SJSA1 (cell line): ENCODE measurements at regions not wholly inside any gene's neighbourhood (a gene's known extent, or its start where the extent isn't known, plus 50 kb on each side); places are given as distances from the start of the nearest gene placed in this dataset.
"Not testable (repeated sequence)": the region's sequence is repeated elsewhere in the genome, so short reads cannot be mapped to it uniquely, and the experiment has no call there.

Experiments
- DNase-seq, 2 experiments: peaks; one replicate each; pipeline ENCODE4 v3.0.0-alpha.2; 2015 to 2020; ENCODE audit warnings: low spot score in 2 of 2, low read depth in 1 of 2
- H3K27ac ChIP-seq: fragments of 250-450 bp; sonication (Bioruptor Pico); 2 replicates; pipeline ENCODE4 v1.5.1; 2020; ENCODE audit warnings: mild to moderate bottlenecking, moderate library complexity
- H3K27me3 ChIP-seq: fragments of 250-450 bp; sonication (Bioruptor Pico); replicated peaks from 2 replicates; pipeline ENCODE4 v1.5.1; 2020; ENCODE audit warnings: mild to moderate bottlenecking, moderate library complexity
- H3K36me3 ChIP-seq: fragments of 250-450 bp; sonication (Bioruptor Pico); 2 replicates; pipeline ENCODE4 v1.5.1; 2020; ENCODE audit warnings: mild to moderate bottlenecking
- H3K4me1 ChIP-seq: fragments of 250-450 bp; sonication (Bioruptor Pico); replicated peaks from 2 replicates; pipeline ENCODE4 v1.6.1; 2021; ENCODE audit warnings: mild to moderate bottlenecking
- H3K4me3 ChIP-seq: fragments of 250-450 bp; sonication (Bioruptor Pico); 2 replicates; pipeline ENCODE4 v1.5.1; 2020; ENCODE audit warnings: mild to moderate bottlenecking
- H3K9me3 ChIP-seq: fragments of 250-450 bp; sonication (Bioruptor Pico); replicated peaks from 2 replicates; pipeline ENCODE4 v1.5.1; 2020; ENCODE audit warnings: mild to moderate bottlenecking

- H3K4me3 ChIP-seq, H3K36me3 ChIP-seq, H3K9me3 ChIP-seq, H3K27me3 ChIP-seq, DNase-seq, H3K4me1 ChIP-seq, H3K27ac ChIP-seq: not testable (repeated sequence)
These were observed 76.5 kb upstream of the LINC00632 start for GRCh38 chrX:140633105-140633504.

DNA sequence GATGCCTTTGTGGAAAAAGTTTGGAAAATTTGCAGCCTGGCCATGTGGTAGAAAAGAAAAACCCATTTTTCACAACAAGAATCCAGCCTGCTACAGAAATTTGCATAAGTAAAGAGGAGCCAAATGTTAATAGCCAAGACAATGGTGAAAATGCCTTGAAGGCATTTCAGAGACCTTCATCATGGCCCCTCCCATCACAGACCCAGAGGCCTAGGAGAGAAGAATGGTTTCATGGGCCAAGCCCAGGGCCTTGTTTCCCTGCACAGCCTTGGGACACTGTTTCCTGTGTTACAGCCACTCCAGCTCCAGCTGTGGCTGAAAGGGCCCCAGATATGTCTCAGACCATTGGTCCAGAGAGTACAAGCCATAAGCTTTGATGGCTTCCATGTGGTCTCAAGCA lies 101.4 kb upstream of the LINC00632 start:
- Histone ChIP-seq H3K9me3 (no peaks in the 10 kb centered on the region), H3K27me3 (no peaks in the 10 kb centered on the region), H3K36me3 (no peaks in the 10 kb centered on the region), H3K4me1 (no peaks in the 10 kb centered on the region), H3K27ac (no peak overlapping the region), H3K4me3 (no peak overlapping the region)
- DNase-seq: no peak

GRCh38 chrX:140602140-140602539 lies 97.3 kb upstream of the SOX3 start:
- H3K27ac ChIP-seq: no peak overlapping the region
- H3K36me3 ChIP-seq: no peaks in the 10 kb centered on the region
- no peaks in the 10 kb centered on the region for H3K27me3 ChIP-seq
- no peaks in the 10 kb centered on the region for H3K9me3 ChIP-seq
- H3K4me1 ChIP-seq: no peaks in the 10 kb centered on the region
- H3K4me3 ChIP-seq: no peak overlapping the region
- DNase-seq: no peak

DNA sequence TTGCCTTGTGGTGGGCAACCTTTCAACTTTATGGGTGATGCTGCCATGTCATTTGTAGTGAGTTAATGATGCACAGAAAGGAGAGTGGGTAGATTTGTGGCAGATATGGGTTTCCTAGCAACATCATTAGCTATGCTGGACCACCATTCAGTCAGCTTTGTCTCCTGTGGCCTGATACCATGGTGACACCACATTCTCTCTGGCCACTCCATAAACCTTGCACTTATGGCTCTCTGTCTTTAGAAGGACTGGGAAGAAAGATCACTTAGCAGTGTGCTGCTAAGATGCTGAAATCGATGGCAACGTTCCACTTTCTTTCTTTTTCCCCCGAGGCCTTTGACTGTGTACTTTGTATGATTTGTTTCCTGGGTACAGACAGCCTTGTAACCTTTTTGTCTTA lies 95.0 kb upstream of the SOX3 start:
- H3K27ac ChIP-seq: no peak overlapping the region
- no peaks in the 10 kb centered on the region for H3K27me3 ChIP-seq
- no peaks in the 10 kb centered on the region for H3K9me3 ChIP-seq
- no peak overlapping the region for H3K4me3 ChIP-seq
- no peaks in the 10 kb centered on the region for H3K36me3 ChIP-seq
- no peak for DNase-seq
- H3K4me1 ChIP-seq: no peaks in the 10 kb centered on the region

- no peaks in the 10 kb centered on the region for H3K36me3 ChIP-seq
- no peaks in the 10 kb centered on the region for H3K9me3 ChIP-seq
- H3K27ac ChIP-seq: no peak overlapping the region
- no peaks in the 10 kb centered on the region for H3K27me3 ChIP-seq
- H3K4me1 ChIP-seq: no peaks in the 10 kb centered on the region
- no peak for DNase-seq
- no peak overlapping the region for H3K4me3 ChIP-seq
These were observed 84.8 kb upstream of the SOX3 start for GRCh38 chrX:140589657-140590056.

DNA sequence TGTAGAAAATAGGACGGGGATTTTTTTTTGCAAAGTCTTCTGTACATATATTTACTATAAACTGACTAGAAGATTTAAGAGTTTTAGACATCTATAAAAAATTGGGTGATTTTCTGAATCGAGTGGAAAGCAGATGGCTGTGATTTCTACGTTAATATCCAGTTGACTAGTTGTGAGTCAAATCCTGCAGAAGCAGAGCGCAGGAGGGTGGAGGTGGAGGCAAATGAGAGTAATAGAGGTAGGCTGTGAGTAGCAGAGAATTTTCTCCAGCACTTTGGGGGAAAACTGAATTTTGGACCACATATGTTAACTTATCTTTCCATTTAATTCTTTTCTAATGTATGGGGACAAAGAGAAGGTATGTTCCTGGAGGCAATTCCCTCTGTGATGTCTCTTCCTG lies 82.1 kb upstream of the SOX3 start:
- Histone ChIP-seq H3K4me1 (no peaks in the 10 kb centered on the region), H3K4me3 (no peak overlapping the region), H3K27me3 (no peaks in the 10 kb centered on the region), H3K36me3 (no peaks in the 10 kb centered on the region), H3K27ac (no peak overlapping the region), H3K9me3 (no peaks in the 10 kb centered on the region)
- DNase-seq: no peak

DNA sequence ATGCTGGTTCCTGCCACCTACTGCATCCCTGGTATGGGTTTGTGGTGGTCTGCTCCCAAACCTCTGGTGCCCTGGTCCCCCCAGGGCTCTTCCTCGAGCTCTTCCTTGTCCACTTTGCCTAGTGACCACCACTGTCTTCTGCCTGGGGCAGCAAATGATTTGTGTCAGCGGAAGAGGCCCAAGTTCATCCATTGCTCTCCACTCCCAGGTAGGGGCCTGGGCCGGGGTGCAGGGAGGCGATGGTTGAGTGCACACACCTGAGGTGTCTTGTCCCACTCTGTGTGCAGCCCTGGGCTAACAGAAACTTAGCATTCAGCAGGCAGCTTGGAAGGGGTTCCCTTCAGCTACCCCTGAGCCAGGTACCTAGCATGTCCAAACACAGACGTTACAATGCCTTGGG lies 75.6 kb upstream of the SOX3 start:
- H3K9me3 ChIP-seq: no peaks in the 10 kb centered on the region
- no peak overlapping the region for H3K27ac ChIP-seq
- no peaks in the 10 kb centered on the region for H3K4me1 ChIP-seq
- no peaks in the 10 kb centered on the region for H3K36me3 ChIP-seq
- H3K27me3 ChIP-seq: no peaks in the 10 kb centered on the region
- no peak for DNase-seq
- H3K4me3 ChIP-seq: no peak overlapping the region

DNA sequence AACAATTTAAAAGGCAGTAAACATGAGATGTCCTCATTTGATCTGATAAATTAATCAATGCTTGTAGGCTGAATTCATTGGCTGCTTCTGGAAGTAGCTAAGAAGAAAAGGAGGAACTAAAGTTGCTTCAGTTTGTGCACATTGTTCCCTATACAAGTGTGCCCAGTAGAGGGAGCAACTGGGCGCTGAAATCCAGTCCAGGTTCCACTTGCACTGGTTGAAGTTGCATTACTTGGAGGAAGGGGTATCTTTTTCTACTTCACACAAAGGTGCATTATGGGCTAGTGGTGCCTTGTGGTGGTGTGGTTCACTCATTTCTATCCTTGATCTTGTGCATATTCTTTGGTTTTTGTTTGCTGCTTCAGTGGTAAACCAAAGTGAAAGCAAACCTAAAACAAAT lies 67.9 kb upstream of the SOX3 start:
- H3K4me3 ChIP-seq: no peak overlapping the region
- H3K4me1 ChIP-seq: no peaks in the 10 kb centered on the region
- no peaks in the 10 kb centered on the region for H3K36me3 ChIP-seq
- H3K27ac ChIP-seq: no peak overlapping the region
- H3K27me3 ChIP-seq: no peaks in the 10 kb centered on the region
- no peaks in the 10 kb centered on the region for H3K9me3 ChIP-seq
- peak in 1 of 2 experiments; percentile 1 for DNase-seq

DNA sequence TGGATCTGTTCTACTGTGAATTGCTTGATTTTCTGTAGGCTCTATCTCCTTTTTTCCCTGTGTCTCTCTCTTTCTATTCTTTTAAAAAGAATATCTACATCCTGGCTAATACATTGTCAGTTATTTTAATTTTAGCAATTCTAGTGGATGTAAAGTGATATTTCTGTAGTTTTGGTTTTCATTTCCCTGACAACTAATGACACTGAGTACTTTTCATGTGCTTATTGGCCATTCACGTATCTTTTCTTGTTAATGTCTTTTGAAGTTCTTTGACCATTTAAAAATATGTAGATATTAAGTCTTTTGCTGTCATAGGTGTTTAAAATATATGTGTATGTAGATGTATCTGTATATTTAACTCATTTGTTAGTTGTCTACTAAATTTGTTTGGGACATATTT lies 59.0 kb upstream of the SOX3 start:
- DNase-seq: no peak
- Histone ChIP-seq H3K4me3 (no peak overlapping the region), H3K9me3 (no peaks in the 10 kb centered on the region), H3K4me1 (no peaks in the 10 kb centered on the region), H3K36me3 (no peaks in the 10 kb centered on the region), H3K27me3 (no peaks in the 10 kb centered on the region), H3K27ac (no peak overlapping the region)
